ENCODE measurements at regions not wholly inside any gene's neighbourhood (a gene's known extent, or its start where the extent isn't known, plus 50 kb on each side); places are given as distances from the start of the nearest gene placed in this dataset.
"Not testable (repeated sequence)": the region's sequence is repeated elsewhere in the genome, so short reads cannot be mapped to it uniquely, and the experiment has no call there.

DNA sequence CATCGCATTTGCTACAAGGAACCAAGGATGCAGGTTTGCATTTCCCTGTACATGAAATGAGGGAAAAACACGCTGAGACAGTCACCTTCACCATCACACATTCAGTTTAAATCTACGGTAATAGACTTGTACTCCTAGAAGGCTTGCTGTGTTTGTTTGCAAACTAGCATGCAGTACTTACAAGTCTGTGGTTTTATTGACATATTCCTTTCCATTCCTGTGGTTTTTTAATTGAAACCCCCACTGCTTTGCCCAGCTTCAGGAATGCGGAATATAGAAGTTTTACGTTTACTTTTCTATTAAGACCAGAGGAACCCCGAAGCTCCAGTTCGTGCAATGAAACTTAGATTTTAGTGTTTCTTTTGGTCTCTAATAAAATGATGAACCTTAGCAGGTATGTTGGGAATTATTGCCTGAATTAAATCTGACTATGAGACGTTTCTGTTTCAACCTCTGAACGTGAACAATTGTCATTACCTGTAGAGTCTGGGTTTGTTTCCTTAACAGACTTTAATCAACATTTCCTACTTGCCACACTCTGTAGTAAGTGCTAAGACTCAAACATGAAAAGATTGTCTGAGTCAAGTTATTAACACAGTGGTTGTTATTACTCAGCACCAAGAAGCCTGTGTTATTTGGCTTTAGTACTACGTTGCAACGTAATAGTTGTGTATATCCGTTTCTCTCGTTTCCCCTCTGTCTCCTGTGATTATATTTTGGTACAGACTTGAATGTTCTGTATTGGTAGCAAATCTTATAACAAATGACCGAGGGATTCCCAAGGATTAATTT lies 793.3 kb upstream of the GOT2 start:
- DNase-seq: no peak
- Mint-ChIP-seq H3K36me3 (ENCODE audit: low read depth) (no peaks in the 10 kb centered on the region), H3K27me3 (no peaks in the 10 kb centered on the region), H3K9me3 (no peaks in the 10 kb centered on the region), H3K27ac (no peak overlapping the region), H3K4me3 (no peak overlapping the region), H3K4me1 (no peaks in the 10 kb centered on the region)
- intact Hi-C loops (cut with micrococcal nuclease): no loop called here

DNA sequence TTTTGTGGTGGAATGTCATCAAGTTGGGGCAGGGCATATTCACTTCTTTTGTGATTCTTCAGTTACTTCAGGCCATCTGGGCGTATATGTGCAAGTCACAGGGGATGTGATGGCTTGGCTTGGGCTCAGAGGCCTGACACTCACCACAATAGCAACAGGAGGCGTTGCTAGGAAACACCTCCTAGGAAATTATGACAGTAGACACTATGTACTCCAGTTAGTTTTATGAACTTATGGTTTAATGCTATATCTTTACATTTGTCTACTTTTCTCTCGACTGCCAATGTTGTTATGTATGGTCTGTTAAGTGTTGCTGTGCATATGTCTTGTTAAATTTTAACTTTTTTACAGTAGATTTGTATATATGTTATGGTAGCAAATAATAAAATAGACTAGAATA lies 788.7 kb upstream of the GOT2 start:
- Mint-ChIP-seq H3K4me1 (no peaks in the 10 kb centered on the region), H3K27ac (no peak overlapping the region), H3K36me3 (ENCODE audit: low read depth) (no peaks in the 10 kb centered on the region), H3K27me3 (no peaks in the 10 kb centered on the region), H3K9me3 (no peaks in the 10 kb centered on the region), H3K4me3 (no peak overlapping the region)
- no peak for DNase-seq
- intact Hi-C loops (cut with micrococcal nuclease): no loop called here

DNA sequence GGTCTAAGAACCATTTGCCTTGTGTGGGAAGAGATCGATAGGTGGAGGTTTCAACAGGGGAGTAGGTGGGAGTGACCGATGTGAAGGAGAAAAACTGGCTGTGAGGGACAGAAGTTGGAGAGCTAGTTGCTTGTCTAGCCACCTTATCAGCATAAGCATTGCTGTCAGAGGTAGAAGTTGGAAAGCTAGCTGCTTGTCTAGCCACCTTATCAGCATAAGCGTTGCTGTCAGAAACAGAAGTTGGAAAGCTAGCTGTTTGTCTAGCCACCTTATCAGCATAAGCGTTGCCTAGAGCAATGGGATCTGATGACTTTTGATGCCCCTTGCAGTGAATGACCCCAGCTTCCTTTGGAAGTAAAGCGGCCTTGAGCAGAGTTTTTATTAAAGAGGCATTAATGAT lies 784.6 kb upstream of the GOT2 start:
- H3K4me3 Mint-ChIP-seq; H3K4me1 Mint-ChIP-seq; intact Hi-C loops (cut with micrococcal nuclease); H3K27me3 Mint-ChIP-seq; DNase-seq; H3K36me3 Mint-ChIP-seq (ENCODE audit: low read depth); H3K27ac Mint-ChIP-seq; H3K9me3 Mint-ChIP-seq: not testable (repeated sequence)

DNA sequence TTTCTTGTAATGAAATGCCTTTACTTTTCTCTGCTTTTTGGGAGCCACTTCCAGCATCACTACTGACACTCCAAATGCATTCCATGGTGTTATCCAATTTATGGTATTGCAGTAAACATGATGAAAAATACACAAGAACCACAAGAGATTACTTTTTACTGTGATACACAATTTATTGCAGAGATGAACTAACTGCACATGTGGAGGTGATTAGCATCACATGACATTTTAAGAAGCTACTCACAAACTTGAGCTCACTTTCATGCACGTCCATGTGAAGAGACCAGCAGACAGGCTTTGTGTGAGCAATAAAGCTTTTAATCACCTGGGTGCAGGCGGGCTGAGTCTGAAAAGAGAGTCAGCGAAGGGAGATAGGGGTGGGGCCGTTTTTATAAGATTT lies 780.5 kb upstream of the GOT2 start:
- Mint-ChIP-seq H3K9me3 (peaks cover 6% of the 10 kb centered on the region), H3K27ac (no peak overlapping the region), H3K27me3 (no peaks in the 10 kb centered on the region), H3K4me1 (no peaks in the 10 kb centered on the region), H3K4me3 (no peak overlapping the region), H3K36me3 (ENCODE audit: low read depth) (no peaks in the 10 kb centered on the region)
- no peak for DNase-seq
- intact Hi-C loops (cut with micrococcal nuclease): no loop called here

DNA sequence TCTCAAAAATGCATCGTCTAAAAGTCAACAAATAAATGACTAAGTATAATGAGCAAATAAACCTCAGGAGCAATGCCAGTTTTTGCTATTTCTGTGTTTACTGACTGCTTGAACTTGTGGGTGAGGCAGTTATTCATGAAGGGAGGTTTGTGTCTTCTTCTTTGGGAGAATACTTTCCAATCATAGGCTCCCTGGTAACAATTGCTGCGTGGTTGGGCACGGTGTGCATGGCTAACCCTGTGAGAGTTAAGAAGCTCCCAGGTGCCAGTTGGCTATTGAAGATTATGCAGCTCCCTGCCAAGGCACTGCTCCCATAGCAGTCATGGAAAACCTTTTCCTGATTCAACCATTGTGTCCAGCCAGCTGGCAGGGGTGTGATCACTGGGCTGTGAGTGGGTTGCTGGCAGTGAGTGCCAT lies 775.9 kb upstream of the GOT2 start:
- Mint-ChIP-seq H3K9me3 (no peaks in the 10 kb centered on the region), H3K36me3 (ENCODE audit: low read depth) (no peaks in the 10 kb centered on the region), H3K27ac (no peak overlapping the region), H3K4me1 (no peaks in the 10 kb centered on the region), H3K4me3 (no peak overlapping the region), H3K27me3 (no peaks in the 10 kb centered on the region)
- intact Hi-C loops (cut with micrococcal nuclease): no loop called here
- no peak for DNase-seq

- Mint-ChIP-seq H3K27me3 (no peaks in the 10 kb centered on the region), H3K27ac (no peak overlapping the region), H3K4me1 (no peaks in the 10 kb centered on the region), H3K4me3 (no peak overlapping the region), H3K9me3 (no peaks in the 10 kb centered on the region), H3K36me3 (ENCODE audit: low read depth) (no peaks in the 10 kb centered on the region)
- intact Hi-C loops (cut with micrococcal nuclease): no loop called here
- DNase-seq: no peak
Observed at GRCh38 chr16:59500601-59501000, 766.5 kb upstream of the GOT2 start.

GRCh38 chr16:59487067-59487466 lies 753.0 kb upstream of the GOT2 start:
- Mint-ChIP-seq H3K4me3 (no peak overlapping the region), H3K36me3 (ENCODE audit: low read depth) (no peaks in the 10 kb centered on the region), H3K27me3 (no peaks in the 10 kb centered on the region), H3K27ac (no peak overlapping the region), H3K4me1 (no peaks in the 10 kb centered on the region), H3K9me3 (no peaks in the 10 kb centered on the region)
- no peak for DNase-seq
- intact Hi-C loops (cut with micrococcal nuclease): no loop called here

DNA sequence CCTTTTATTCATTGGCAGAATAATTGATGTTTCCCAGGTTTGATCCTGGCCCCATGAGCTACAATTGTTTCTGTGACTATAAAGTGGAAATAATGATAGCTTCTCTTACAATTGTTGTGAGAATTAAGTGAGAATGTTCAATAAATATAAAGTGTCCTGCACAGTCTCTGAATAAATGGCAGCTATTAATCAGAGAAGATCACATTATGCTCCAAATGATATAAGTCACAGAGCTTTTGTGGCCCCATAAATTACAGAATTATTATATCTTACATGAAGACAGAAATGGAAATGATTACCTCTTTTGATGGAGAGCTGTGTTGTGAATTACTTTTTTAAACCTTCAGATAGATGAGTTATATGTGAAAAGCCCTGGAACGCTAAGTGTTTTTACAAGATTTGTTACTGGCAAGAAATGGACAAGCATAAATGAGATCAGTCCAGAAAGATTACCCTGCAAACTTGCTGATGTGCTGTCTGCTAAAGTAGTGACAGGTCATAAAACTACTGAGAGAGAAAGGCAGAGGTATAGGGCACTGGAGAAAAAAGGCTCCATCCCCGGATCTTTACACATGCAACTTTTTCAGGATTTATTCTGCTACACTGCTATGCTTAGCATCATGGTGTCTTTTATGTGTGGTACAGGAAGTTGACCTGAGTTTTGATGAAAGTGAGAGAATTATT lies 750.9 kb upstream of the GOT2 start:
- H3K4me1 Mint-ChIP-seq: no peaks in the 10 kb centered on the region
- intact Hi-C loops (cut with micrococcal nuclease): no loop called here

GRCh38 chr16:59478838-59479237 lies 744.7 kb upstream of the GOT2 start:
- H3K4me1 Mint-ChIP-seq: no peaks in the 10 kb centered on the region
- no peaks in the 10 kb centered on the region for H3K36me3 Mint-ChIP-seq (ENCODE audit: low read depth)
- H3K9me3 Mint-ChIP-seq: no peaks in the 10 kb centered on the region
- no peaks in the 10 kb centered on the region for H3K27me3 Mint-ChIP-seq
- H3K4me3 Mint-ChIP-seq: no peak overlapping the region
- intact Hi-C loops (cut with micrococcal nuclease): no loop called here
- no peak overlapping the region for H3K27ac Mint-ChIP-seq
- no peak for DNase-seq

More for the DNA sequence above, 750.9 kb upstream of the GOT2 start:
- H3K27me3 Mint-ChIP-seq: no peaks in the 10 kb centered on the region
- H3K36me3 Mint-ChIP-seq (ENCODE audit: low read depth): no peaks in the 10 kb centered on the region
- H3K27ac Mint-ChIP-seq: no peak overlapping the region
- DNase-seq: no peak
- H3K9me3 Mint-ChIP-seq: no peaks in the 10 kb centered on the region
- no peak overlapping the region for H3K4me3 Mint-ChIP-seq

DNA sequence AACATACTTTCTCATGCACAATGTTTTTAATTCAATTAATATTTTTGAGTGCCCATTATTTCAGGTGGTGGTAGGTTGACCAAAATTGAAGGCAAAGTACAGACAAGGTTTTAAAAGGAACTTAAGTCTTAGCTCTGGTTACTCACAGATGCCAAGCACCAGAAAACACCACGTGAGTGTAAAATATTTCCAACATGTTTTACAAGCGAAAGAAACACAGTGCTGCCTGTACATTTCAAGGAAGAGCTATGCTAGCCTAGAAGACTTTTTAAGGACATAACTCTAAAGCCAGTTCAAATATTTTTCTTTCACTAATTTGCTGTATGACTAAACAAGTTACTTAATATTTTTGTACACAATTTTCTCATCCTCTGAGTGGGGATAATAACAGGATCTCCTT lies 736.4 kb upstream of the GOT2 start:
- Mint-ChIP-seq H3K36me3 (ENCODE audit: low read depth) (no peaks in the 10 kb centered on the region), H3K9me3 (no peaks in the 10 kb centered on the region), H3K4me1 (no peaks in the 10 kb centered on the region), H3K27ac (no peak overlapping the region), H3K27me3 (no peaks in the 10 kb centered on the region), H3K4me3 (no peak overlapping the region)
- DNase-seq: no peak
- intact Hi-C loops (cut with micrococcal nuclease): no loop called here

DNA sequence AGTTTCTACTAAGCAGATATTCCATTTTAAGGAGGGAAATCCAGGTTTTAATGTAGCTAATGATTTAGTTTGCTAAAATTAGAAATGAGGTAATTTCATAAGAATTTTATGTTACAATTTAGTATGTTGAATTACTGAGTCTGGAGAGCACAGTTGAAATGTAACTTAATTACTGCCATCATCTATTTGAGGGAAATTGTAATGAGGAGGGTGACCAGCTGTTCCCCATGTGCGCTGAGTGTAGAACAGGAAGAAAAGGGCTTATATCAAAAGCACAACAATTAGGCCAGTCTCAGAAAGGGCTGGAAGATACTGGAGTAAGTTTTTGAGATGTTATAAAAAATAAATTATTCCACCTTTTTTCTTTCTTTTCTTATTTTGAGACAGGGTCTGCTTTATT lies 735.1 kb upstream of the GOT2 start:
- no peaks in the 10 kb centered on the region for H3K4me1 Mint-ChIP-seq
- H3K27me3 Mint-ChIP-seq: no peaks in the 10 kb centered on the region
- H3K36me3 Mint-ChIP-seq (ENCODE audit: low read depth): no peaks in the 10 kb centered on the region
- no peaks in the 10 kb centered on the region for H3K9me3 Mint-ChIP-seq
- H3K27ac Mint-ChIP-seq: no peak overlapping the region
- H3K4me3 Mint-ChIP-seq: no peak overlapping the region
- DNase-seq: no peak
- intact Hi-C loops (cut with micrococcal nuclease): no loop called here

GRCh38 chr16:59463776-59464175 lies 729.7 kb upstream of the GOT2 start:
- Mint-ChIP-seq H3K36me3 (ENCODE audit: low read depth) (no peaks in the 10 kb centered on the region), H3K4me3 (no peak overlapping the region), H3K27ac (no peak overlapping the region), H3K4me1 (no peaks in the 10 kb centered on the region), H3K9me3 (no peaks in the 10 kb centered on the region), H3K27me3 (no peaks in the 10 kb centered on the region)
- intact Hi-C loops (cut with micrococcal nuclease): no loop called here
- no peak for DNase-seq

GRCh38 chr16:59459806-59460205 lies 725.7 kb upstream of the GOT2 start:
- H3K36me3 Mint-ChIP-seq (ENCODE audit: low read depth): no peaks in the 10 kb centered on the region

DNA sequence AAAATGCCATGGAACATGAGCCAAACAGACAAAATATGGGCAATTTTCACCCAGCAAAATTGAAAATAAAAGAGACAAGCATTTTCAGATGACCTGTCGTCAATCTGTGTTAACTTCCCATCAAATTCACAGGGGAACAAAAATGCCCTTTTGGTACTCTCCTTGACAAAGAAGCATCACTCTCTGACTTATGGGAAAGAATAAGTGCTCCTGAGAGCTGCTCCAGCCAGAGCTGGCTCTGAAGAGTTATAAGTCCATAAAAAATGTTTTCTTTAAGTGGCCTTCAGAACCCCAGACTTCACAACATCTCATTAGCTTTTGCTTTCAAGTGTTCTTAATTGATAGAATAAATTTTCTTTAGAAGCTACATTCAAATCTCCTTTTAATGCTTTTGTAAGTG lies 721.4 kb upstream of the GOT2 start:
- H3K4me1 Mint-ChIP-seq: no peaks in the 10 kb centered on the region
- no peaks in the 10 kb centered on the region for H3K27me3 Mint-ChIP-seq
- peaks cover under 1% of the 10 kb centered on the region for H3K9me3 Mint-ChIP-seq
- H3K4me3 Mint-ChIP-seq: no peak overlapping the region
- intact Hi-C loops (cut with micrococcal nuclease): no loop called here
- H3K27ac Mint-ChIP-seq: no peak overlapping the region
- no peaks in the 10 kb centered on the region for H3K36me3 Mint-ChIP-seq (ENCODE audit: low read depth)
- DNase-seq: no peak

More at GRCh38 chr16:59459806-59460205, 725.7 kb upstream of the GOT2 start:
- H3K27ac Mint-ChIP-seq: no peak overlapping the region
- no peak overlapping the region for H3K4me3 Mint-ChIP-seq
- intact Hi-C loops (cut with micrococcal nuclease): no loop called here
- no peaks in the 10 kb centered on the region for H3K9me3 Mint-ChIP-seq
- H3K4me1 Mint-ChIP-seq: no peaks in the 10 kb centered on the region
- no peaks in the 10 kb centered on the region for H3K27me3 Mint-ChIP-seq
- no peak for DNase-seq

GRCh38 chr16:59450513-59450912 lies 716.4 kb upstream of the GOT2 start:
- H3K4me3 Mint-ChIP-seq; H3K36me3 Mint-ChIP-seq (ENCODE audit: low read depth); intact Hi-C loops (cut with micrococcal nuclease); H3K27me3 Mint-ChIP-seq; H3K4me1 Mint-ChIP-seq; H3K9me3 Mint-ChIP-seq; DNase-seq; H3K27ac Mint-ChIP-seq: not testable (repeated sequence)
